Memory B cell (primary cell): ENCODE measurements at regions not wholly inside any gene's neighbourhood (a gene's known extent, or its start where the extent isn't known, plus 50 kb on each side); places are given as distances from the start of the nearest gene placed in this dataset.

Experiments used
- ATAC-seq: fragments of 150-1000 bp; cut with Tn5 transposase; 2 replicates; pipeline ENCODE4 v1.10.0; 2021; ENCODE audit warnings: low read depth, mild to moderate bottlenecking, moderate library complexity
- DNase-seq, 2 donors: peaks; one replicate each; pipeline ENCODE4 v3.0.0; 2022; ENCODE audit warnings: low spot score in 2 of 2
- H3K27ac Mint-ChIP-seq: one replicate; pipeline ENCODE4 v1.8.0; 2022; ENCODE audit warnings: mild to moderate bottlenecking, moderate library complexity, mixed read lengths
- H3K27me3 Mint-ChIP-seq: one replicate; pipeline ENCODE4 v1.8.0; 2022; ENCODE audit warnings: mixed read lengths
- H3K36me3 Mint-ChIP-seq: one replicate; pipeline ENCODE4 v1.8.0; 2022; ENCODE audit warnings: mild to moderate bottlenecking, mixed read lengths
- H3K4me1 Mint-ChIP-seq: one replicate; pipeline ENCODE4 v1.8.0; 2022; ENCODE audit warnings: mixed read lengths
- H3K4me3 Mint-ChIP-seq: one replicate; pipeline ENCODE4 v1.8.0; 2022; ENCODE audit warnings: mild to moderate bottlenecking, moderate library complexity, mixed read lengths
- H3K9me3 Mint-ChIP-seq: one replicate; pipeline ENCODE4 v1.8.0; 2022; ENCODE audit warnings: mixed read lengths

DNA sequence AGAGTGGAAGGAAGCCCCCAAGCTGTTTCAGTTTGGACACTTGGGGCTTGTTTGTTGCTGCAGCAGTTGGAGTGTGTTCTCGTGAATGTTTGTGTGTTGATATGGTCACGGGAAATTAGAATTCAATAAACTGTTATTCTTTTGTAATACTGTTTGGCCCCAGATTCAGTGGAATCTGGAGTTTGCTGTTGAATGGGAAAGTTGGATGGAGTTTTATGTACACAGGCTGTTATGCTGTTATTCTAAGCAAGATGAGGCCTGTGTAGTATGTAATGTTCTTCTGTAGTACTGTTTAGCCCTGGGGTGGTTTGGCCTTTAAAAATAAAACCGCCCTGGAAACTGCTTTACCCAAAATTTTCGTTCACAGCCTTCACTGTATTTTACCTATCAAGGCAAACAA is 810.4 kb upstream of the HS6ST1 start:
- ATAC-seq (no peak), DNase-seq (no peak)
- H3K27ac Mint-ChIP-seq, result no peak overlapping the region
- H3K4me3 Mint-ChIP-seq, result no peak overlapping the region
- H3K9me3 Mint-ChIP-seq, result no peaks in the 10 kb centered on the region
- H3K4me1 Mint-ChIP-seq, result no peaks in the 10 kb centered on the region
- H3K27me3 Mint-ChIP-seq, result peaks cover 6% of the 10 kb centered on the region
- no peaks in the 10 kb centered on the region for H3K36me3 Mint-ChIP-seq

DNA sequence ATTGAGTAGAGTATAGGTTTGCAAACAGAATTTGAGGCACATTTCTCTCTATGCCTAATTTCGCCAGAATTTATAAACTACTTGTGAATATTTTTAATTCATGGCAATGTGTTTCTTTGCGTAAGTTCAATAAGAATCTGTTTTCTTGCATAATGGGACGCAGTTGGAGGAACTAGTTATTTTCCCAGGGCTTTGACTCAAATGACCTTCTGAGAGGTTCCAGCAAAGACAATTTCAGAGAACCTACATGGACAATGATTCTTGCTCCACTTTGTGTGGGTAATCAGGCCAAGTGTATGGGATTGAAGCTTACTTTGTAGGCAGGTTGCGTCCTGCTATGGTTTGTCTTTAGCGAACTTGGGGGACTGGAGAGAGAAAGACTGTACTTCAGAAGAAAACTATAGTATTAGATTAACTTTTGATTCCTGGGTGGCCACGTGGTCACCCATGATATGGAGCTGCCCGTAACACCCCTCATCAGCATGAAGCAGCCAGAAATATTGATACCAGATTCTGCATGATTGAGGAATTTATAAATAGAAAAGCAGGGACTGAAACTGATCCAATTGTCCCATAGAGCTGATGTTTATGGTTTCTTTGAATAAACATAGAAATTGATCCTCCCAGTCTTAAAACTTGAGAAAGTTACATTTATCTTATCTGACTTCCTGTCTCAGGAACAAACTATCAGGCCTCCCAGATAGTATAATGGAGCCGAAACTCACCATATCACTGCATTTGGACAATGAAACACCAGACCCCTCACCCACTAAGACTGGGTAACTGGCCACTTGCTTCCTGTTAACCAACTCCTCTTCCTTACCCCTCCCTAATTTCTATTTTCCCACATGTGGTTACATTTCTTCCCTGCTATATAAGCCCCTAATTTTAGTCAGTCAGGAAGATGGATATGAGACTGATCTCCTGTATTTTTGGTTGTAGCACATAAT is 815.3 kb upstream of the HS6ST1 start:
- no peaks in the 10 kb centered on the region for H3K36me3 Mint-ChIP-seq
- no peaks in the 10 kb centered on the region for H3K27me3 Mint-ChIP-seq
- DNase-seq (no peak), ATAC-seq (no peak)
- H3K9me3 Mint-ChIP-seq, result no peaks in the 10 kb centered on the region
- H3K27ac Mint-ChIP-seq, result no peak overlapping the region
- no peak overlapping the region for H3K4me3 Mint-ChIP-seq
- no peaks in the 10 kb centered on the region for H3K4me1 Mint-ChIP-seq

DNA sequence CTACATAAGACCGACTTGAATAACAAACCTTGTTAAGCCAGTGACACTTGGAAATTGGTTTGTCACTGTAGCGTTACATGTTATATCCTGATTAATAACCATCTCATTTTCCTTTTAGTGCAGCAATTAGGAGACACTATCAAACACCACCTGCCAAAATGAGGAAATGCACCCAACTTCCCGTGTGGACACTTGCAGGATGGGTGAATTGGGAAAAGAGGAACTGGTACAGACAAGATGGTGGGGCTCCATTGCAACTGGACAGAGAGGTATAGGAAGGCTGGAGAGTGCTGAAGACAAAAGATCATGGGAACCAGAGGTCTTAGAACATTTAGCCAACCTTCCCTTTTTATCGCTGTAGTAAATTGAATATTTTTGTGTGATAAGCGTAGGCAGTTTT is 816.3 kb upstream of the HS6ST1 start:
- no peak overlapping the region for H3K27ac Mint-ChIP-seq
- H3K4me1 Mint-ChIP-seq, result no peaks in the 10 kb centered on the region
- no peak for ATAC-seq
- no peak overlapping the region for H3K4me3 Mint-ChIP-seq
- H3K27me3 Mint-ChIP-seq, result no peaks in the 10 kb centered on the region
- no peaks in the 10 kb centered on the region for H3K9me3 Mint-ChIP-seq
- no peak for DNase-seq
- H3K36me3 Mint-ChIP-seq, result no peaks in the 10 kb centered on the region

DNA sequence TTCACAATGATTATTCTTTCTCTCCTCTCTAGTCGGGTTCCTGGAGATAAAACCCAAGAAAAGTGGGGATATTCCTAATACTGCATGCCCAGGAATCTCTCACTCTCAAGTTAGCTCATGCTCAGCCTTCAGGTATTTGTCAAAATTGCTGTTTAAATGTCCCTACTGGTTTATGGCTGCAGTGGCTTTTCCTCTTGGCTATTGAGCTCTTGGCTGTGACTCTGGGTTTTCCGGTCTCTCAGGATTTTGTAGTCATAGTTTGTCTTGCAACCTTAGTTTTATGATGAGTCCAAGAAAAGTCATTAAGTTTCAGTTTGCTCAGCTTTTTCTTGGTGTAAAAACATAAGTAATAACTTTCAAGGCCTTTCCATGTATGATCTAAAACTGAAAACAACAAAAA is 820.7 kb upstream of the HS6ST1 start:
- DNase-seq (no peak), ATAC-seq (no peak)
- H3K36me3 Mint-ChIP-seq, result no peaks in the 10 kb centered on the region
- no peaks in the 10 kb centered on the region for H3K9me3 Mint-ChIP-seq
- peaks cover 4% of the 10 kb centered on the region for H3K27me3 Mint-ChIP-seq
- H3K27ac Mint-ChIP-seq, result no peak overlapping the region
- no peaks in the 10 kb centered on the region for H3K4me1 Mint-ChIP-seq
- no peak overlapping the region for H3K4me3 Mint-ChIP-seq

DNA sequence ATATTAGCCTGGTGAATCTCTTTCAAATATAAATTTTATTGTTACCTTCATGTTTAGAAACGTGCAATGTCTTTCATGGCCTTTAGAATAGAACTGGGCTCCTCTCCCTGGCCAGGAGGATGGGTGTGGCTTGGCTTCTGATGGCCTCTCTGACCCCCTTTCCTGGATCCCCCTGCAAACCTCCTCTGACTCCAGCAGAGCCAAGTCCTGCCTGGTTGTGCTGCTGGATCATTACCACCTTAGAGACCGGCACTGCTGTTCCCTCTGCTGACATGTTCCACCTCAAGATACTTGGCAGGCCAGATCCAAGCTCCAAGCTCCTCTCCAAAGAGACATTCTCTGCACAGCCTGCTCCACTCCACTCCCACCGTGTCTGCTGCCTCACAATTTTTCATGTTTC is 823.8 kb upstream of the HS6ST1 start:
- Mint-ChIP-seq H3K27ac (no peak overlapping the region), H3K36me3 (no peaks in the 10 kb centered on the region), H3K27me3 (peaks cover 4% of the 10 kb centered on the region), H3K4me3 (no peak overlapping the region), H3K4me1 (no peaks in the 10 kb centered on the region), H3K9me3 (peaks cover 2% of the 10 kb centered on the region)
- DNase-seq (no peak), ATAC-seq (no peak)

DNA sequence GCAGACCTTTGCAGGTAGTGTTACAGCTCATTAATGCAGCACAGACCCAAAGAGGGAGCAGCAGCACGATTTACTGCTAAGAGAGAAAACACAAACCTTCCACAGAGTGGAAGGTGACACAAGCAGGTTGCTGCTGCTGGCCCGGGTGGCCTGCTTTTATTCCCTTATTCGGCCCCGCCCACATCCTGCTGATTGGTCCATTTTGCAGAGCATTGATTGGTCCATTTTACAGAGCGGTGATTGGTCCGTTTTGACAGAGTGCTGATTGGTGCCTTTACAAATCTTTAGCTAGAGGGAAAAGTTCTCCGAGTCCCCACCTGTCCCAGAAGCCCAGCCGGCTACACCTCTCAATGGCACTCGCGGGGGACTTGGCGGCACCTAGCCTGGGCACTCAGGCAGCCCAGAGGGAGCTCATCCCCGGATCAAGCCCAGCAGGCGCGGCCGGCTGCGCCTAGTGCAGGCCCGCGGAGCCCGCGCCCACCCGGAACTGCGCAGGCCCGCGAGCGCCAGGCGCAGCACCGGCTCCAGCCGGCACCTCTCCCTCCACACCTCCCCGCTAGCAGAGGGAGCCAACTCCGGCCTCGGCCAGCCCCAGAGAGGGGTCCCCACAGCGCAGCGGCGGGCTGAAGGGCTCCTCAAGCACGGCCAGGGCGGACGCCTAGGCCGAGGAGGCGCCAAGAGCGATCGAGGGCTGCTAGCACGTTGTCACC is 825.6 kb upstream of the HS6ST1 start:
- ATAC-seq (no peak), DNase-seq (no peak)
- H3K4me3 Mint-ChIP-seq, result no peak overlapping the region
- H3K4me1 Mint-ChIP-seq, result no peaks in the 10 kb centered on the region
- H3K36me3 Mint-ChIP-seq, result no peaks in the 10 kb centered on the region
- H3K9me3 Mint-ChIP-seq, result peaks cover 3% of the 10 kb centered on the region
- H3K27ac Mint-ChIP-seq, result no peak overlapping the region
- peaks cover 4% of the 10 kb centered on the region for H3K27me3 Mint-ChIP-seq

DNA sequence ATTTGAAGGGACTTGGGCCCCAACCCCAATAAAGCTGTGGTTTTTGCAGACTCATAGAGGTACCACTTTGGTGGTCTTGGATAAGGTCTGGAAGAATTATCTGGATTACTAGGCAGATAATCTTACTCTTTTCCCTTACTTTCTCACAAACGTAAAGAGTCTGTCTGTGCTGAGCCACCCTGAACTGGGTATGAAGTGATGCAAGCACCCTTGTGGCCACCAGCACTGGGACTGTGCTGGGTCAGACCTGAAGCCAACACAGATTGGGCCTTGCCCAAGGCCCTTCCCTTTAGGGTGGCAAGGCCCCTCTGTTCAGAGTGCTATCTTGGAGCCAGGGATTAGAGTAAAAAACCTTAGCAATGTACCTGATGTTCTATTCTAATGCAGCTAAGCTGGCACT is 827.0 kb upstream of the RAB6C start:
- Mint-ChIP-seq H3K4me1 (no peaks in the 10 kb centered on the region), H3K4me3 (no peak overlapping the region), H3K27me3 (peaks cover 9% of the 10 kb centered on the region), H3K36me3 (no peaks in the 10 kb centered on the region), H3K27ac (no peak overlapping the region), H3K9me3 (peaks cover 9% of the 10 kb centered on the region)
- DNase-seq, result no peak
- no peak for ATAC-seq

DNA sequence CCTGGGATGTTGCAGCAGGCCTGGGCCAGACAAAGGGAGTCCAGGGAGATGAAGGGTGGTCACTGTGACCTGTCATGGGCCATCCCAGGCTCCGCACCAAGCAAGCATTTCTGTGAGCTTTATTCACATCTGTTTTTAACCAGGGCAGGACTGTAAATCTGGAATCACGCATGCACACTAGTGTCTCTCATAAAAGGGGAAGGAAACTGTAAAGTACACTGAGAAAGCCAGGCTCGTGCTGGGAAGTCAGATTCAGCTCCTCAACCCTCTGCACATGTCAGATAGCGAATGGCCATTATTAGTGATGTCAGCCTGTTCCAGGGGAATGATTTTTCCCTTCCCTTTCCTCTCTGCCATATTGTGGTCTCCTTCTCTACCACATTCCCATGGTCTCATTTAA is 818.6 kb upstream of the RAB6C start:
- Mint-ChIP-seq H3K9me3 (peaks cover 4% of the 10 kb centered on the region), H3K27me3 (peaks cover 12% of the 10 kb centered on the region), H3K4me3 (no peak overlapping the region), H3K27ac (no peak overlapping the region), H3K36me3 (no peaks in the 10 kb centered on the region), H3K4me1 (no peaks in the 10 kb centered on the region)
- ATAC-seq, result no peak
- DNase-seq, result no peak

DNA sequence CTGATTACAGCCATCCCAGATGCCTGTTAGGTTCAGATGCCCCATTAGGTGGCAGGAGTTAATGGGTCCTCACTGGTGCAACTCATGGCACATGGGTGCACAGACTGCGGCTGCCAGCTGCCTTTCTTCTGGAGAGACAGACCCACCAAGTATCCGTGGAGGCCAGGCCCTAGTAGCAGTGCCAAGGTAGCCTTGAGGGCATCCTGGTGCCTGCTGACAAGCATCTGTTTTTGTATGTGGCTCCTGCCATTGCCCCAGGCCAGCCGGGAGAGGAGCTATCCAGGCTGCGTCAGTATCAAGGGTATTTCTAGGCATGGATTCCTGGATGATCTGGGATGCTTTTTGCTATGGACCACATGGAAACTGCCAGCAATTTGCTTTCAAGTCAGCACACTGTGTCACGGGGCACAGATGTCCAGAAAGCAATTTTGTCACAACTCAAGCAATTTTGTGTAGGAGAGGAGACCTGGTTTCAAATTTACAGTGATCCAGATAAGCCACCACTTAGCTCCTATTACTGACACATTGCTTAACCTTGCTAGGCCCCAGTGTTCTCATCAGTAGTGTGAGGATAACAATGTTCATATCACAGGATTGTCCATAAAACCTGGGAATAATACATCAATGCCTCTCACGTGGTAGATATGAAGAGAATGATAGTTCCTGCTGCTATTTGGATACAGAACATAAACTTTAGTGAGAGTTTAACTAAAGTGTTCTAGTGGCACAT is 815.1 kb upstream of the RAB6C start:
- Mint-ChIP-seq H3K4me3 (no peak overlapping the region), H3K4me1 (no peaks in the 10 kb centered on the region), H3K9me3 (no peaks in the 10 kb centered on the region), H3K27ac (no peak overlapping the region), H3K27me3 (peaks cover 8% of the 10 kb centered on the region), H3K36me3 (no peaks in the 10 kb centered on the region)
- DNase-seq (no peak), ATAC-seq (no peak)

DNA sequence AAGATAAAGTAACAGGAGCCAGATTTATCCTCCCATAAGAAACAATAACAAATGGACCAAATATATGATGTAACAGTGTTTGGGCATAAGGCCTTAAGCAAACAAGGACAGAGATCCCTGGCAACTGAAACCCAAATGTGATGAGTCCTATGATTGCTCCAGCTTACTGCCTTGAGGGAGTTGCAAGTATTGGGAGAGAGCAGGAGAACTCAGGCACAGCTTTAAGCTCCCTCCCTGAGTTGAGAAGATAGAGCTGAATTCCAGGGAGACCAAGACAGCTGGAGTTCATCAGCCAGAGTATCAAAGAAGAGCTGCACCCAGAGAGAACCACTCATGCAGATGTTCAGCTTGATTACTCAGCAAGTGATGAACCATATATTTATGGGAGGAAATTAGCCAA is 814.5 kb upstream of the RAB6C start:
- no peak for ATAC-seq
- peaks cover 10% of the 10 kb centered on the region for H3K27me3 Mint-ChIP-seq
- H3K27ac Mint-ChIP-seq, result no peak overlapping the region
- H3K9me3 Mint-ChIP-seq, result no peaks in the 10 kb centered on the region
- no peak overlapping the region for H3K4me3 Mint-ChIP-seq
- no peak for DNase-seq
- no peaks in the 10 kb centered on the region for H3K36me3 Mint-ChIP-seq
- no peaks in the 10 kb centered on the region for H3K4me1 Mint-ChIP-seq

DNA sequence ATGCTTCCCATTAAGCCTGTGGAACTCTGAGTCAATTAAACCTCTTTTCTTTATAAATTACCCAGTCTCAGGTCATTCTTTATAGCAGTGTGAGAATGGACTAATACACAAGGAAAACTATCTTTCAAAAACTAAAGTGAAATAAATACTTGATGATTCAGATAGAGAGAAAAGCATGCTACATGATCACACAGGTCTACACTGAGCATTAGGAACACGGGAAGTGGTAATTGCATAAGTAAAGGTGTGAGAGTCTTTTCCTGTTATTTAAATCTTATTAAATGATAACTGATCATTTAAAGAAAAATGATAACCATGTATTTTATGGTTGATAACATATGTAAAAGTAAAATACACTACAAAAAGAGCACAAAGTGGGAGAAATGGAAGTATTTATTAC is 812.0 kb upstream of the RAB6C start:
- Mint-ChIP-seq H3K36me3 (no peaks in the 10 kb centered on the region), H3K27ac (no peak overlapping the region), H3K4me1 (no peaks in the 10 kb centered on the region), H3K9me3 (no peaks in the 10 kb centered on the region), H3K27me3 (peaks cover 10% of the 10 kb centered on the region), H3K4me3 (no peak overlapping the region)
- DNase-seq (no peak), ATAC-seq (no peak)

DNA sequence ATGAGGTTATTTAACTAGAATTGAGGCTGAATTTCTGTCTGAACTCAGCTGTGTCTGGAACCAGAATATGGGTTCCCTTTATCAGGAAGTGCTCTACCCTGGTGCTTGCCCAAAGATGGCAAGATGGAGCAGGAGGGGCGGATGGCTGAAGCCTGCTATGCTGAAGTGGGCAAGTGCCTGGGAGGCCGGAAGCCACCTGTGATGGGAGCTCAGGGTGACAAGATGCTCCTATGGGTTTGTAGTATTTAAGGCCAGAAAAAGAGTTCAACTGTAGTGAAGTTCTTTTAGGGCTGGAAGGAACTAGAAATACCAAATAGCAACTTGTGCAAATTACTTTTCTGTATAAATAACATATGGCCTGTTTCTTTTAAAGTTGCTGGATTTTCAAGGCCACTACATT is 808.9 kb upstream of the RAB6C start:
- Mint-ChIP-seq H3K36me3 (no peaks in the 10 kb centered on the region), H3K4me1 (no peaks in the 10 kb centered on the region), H3K27ac (no peak overlapping the region), H3K27me3 (peaks cover 4% of the 10 kb centered on the region), H3K4me3 (no peak overlapping the region), H3K9me3 (peaks cover 4% of the 10 kb centered on the region)
- DNase-seq, result no peak
- no peak for ATAC-seq

DNA sequence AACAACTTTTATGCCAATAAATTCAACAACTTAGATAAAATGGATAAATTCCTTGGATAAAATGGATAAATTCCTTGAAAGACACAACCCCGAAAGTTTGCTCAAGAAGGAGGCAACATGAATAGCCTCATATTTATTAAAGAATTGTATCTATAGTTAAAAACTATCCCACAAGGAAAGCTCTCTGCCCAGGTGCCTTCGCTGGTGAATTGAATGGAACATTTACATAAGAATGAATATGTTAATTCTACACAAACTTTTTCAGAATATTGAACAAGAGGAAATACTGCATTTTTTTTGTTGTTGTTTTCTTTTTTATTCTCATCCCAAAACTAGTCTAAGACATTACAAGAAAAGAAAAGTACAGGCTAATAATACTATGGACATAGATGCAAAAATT is 805.3 kb upstream of the RAB6C start:
- Mint-ChIP-seq H3K9me3 (peaks cover 4% of the 10 kb centered on the region), H3K4me3 (no peak overlapping the region), H3K27me3 (peaks cover 2% of the 10 kb centered on the region), H3K36me3 (no peaks in the 10 kb centered on the region), H3K27ac (no peak overlapping the region), H3K4me1 (no peaks in the 10 kb centered on the region)
- DNase-seq, result no peak
- ATAC-seq, result no peak

DNA sequence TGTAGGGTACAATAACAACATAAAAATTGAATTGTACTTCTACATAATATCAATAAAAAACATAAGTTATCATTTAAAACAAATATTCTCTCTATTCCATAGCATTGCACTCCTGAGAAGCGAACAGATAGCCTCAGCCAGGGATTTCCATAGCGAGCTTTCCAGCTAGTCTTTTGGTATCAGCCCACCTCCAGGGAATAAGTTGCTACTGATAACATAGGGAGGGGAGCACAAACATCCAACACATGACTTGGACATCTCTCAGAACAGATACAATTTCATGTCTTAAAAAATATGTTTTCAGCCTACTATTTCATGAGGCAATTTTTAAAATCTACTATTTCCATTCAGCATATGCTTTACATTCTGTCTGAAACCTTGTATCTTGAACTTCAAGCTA is 804.4 kb upstream of the RAB6C start:
- Mint-ChIP-seq H3K27ac (no peak overlapping the region), H3K36me3 (no peaks in the 10 kb centered on the region), H3K9me3 (peaks cover 4% of the 10 kb centered on the region), H3K27me3 (no peaks in the 10 kb centered on the region), H3K4me3 (no peak overlapping the region), H3K4me1 (no peaks in the 10 kb centered on the region)
- DNase-seq (no peak), ATAC-seq (no peak)
